ENCODE measurements at regions not wholly inside any gene's neighbourhood (a gene's known extent, or its start where the extent isn't known, plus 50 kb on each side); places are given as distances from the start of the nearest gene placed in this dataset.

DNA sequence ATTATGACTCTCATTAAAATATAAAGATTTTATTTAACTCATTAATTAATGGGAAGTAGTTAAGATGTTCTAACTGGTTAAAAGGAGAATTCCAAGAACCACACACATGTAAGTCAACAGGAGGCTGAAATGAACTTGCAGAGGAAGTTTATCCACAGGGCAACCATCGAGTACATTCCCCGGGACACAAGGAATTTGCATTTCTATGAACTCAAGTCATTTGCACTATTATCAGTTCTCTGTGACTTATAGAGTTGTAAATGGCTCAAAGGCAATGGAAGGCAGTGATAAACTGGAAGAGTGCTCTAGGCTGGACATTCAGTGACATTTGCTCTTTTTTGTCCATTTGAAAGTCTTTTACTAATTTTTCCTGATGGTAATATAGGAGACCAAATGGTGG is 97.4 kb downstream of the SNX5 start:
- no peak overlapping the region for H3K9ac ChIP-seq (ENCODE audit: low read length)
- peak; percentile 33 for DNase-seq (ENCODE audit: low read depth)
- no peaks in the 10 kb centered on the region for H3K79me2 ChIP-seq (ENCODE audit: insufficient read depth, low read length)
- Mint-ChIP-seq H3K36me3 (ENCODE audit: low read depth, unreplicated experiment) (no peaks in the 10 kb centered on the region), H3K27ac (ENCODE audit: unreplicated experiment) (no peak overlapping the region), H3K4me3 (ENCODE audit: unreplicated experiment) (no peak overlapping the region), H3K9me3 (ENCODE audit: unreplicated experiment) (no peaks in the 10 kb centered on the region), H3K27me3 (ENCODE audit: low read depth, unreplicated experiment) (peaks cover 36% of the 10 kb centered on the region), H3K4me1 (ENCODE audit: low read depth, unreplicated experiment) (no peaks in the 10 kb centered on the region)
- H3K36me3 ChIP-seq (ENCODE audit: insufficient read depth, low read length) = no peaks in the 10 kb centered on the region
- no peak overlapping the region for H3K27ac ChIP-seq (ENCODE audit: low read depth, low read length)
- H3K4me2 ChIP-seq (ENCODE audit: low read length) = no peak overlapping the region
- H3K9me3 ChIP-seq (ENCODE audit: insufficient read depth, low read depth, low read length) = no peaks in the 10 kb centered on the region
- no peak overlapping the region for H2AFZ ChIP-seq (ENCODE audit: low read depth, low read length)
- TF ChIP-seq EZH2 (IDR thresholded peaks at IDR 0.05; ENCODE audit: insufficient read depth, low read length) = no peak
- TF ChIP-seq, protein P1, sequence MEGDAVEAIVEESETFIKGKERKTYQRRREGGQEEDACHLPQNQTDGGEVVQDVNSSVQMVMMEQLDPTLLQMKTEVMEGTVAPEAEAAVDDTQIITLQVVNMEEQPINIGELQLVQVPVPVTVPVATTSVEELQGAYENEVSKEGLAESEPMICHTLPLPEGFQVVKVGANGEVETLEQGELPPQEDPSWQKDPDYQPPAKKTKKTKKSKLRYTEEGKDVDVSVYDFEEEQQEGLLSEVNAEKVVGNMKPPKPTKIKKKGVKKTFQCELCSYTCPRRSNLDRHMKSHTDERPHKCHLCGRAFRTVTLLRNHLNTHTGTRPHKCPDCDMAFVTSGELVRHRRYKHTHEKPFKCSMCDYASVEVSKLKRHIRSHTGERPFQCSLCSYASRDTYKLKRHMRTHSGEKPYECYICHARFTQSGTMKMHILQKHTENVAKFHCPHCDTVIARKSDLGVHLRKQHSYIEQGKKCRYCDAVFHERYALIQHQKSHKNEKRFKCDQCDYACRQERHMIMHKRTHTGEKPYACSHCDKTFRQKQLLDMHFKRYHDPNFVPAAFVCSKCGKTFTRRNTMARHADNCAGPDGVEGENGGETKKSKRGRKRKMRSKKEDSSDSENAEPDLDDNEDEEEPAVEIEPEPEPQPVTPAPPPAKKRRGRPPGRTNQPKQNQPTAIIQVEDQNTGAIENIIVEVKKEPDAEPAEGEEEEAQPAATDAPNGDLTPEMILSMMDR (IDR thresholded peaks at IDR 0.05; ENCODE audit: insufficient read depth, low read depth, low read length) = no peak
- no peaks in the 10 kb centered on the region for H4K20me1 ChIP-seq (ENCODE audit: insufficient read depth, low read length)
- FAIRE-seq = peak; percentile 50
- H3K4me1 ChIP-seq (ENCODE audit: insufficient read depth, low read length) = peaks cover 18% of the 10 kb centered on the region
- no peak overlapping the region for H3K4me3 ChIP-seq (ENCODE audit: insufficient read depth, low read depth, low read length)
- peaks cover 2% of the 10 kb centered on the region for H3K27me3 ChIP-seq (ENCODE audit: insufficient read depth, low read length)

DNA sequence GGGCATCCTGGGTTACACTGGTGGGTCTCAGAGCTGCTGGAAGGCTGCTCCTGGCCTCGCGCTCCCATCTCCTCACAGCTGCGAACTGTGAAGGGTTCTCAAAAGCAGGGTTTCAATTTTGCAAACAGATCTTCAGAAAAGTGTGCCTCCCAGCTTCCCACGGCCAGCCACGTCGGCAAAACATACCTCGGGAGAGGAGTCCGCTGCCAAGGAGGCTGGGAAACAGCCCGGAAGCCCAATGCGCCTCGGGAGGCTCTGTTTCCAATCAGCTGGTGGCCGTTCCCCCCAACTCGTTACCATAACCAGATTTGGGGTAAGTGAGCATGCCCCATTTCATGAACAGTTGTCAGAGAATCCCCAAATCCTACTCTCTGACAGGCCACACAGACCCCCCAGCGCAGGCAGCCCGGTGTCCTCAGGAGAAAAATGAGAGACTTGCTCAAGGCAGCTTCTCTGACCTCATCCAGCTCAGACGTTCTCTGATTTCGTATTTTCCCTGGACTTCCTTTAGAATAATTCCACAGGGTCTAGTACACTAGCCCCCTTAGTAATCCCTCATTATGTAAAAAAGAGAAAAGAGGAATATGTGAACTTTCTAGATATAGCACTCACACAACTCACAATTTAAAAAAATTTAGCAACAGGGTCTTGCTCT is 98.4 kb downstream of the SNX5 start:
- H3K27ac ChIP-seq (ENCODE audit: low read depth, low read length) = no peak overlapping the region
- H2AFZ ChIP-seq (ENCODE audit: low read depth, low read length) = peak overlapping the region; percentile 41
- Mint-ChIP-seq H3K9me3 (ENCODE audit: unreplicated experiment) (no peaks in the 10 kb centered on the region), H3K27ac (ENCODE audit: unreplicated experiment) (no peak overlapping the region), H3K36me3 (ENCODE audit: low read depth, unreplicated experiment) (no peaks in the 10 kb centered on the region), H3K4me1 (ENCODE audit: low read depth, unreplicated experiment) (no peaks in the 10 kb centered on the region), H3K4me3 (ENCODE audit: unreplicated experiment) (no peak overlapping the region), H3K27me3 (ENCODE audit: low read depth, unreplicated experiment) (peaks cover 32% of the 10 kb centered on the region)
- H3K4me1 ChIP-seq (ENCODE audit: insufficient read depth, low read length) = peaks cover 9% of the 10 kb centered on the region
- no peak overlapping the region for H3K4me3 ChIP-seq (ENCODE audit: insufficient read depth, low read depth, low read length)
- DNase-seq (ENCODE audit: low read depth) (no peak), FAIRE-seq (no peak)
- H3K79me2 ChIP-seq (ENCODE audit: insufficient read depth, low read length) = no peaks in the 10 kb centered on the region
- TF ChIP-seq, protein P1 (IDR thresholded peaks at IDR 0.05; ENCODE audit: insufficient read depth, low read depth, low read length) = no peak
- TF ChIP-seq EZH2 (IDR thresholded peaks at IDR 0.05; ENCODE audit: insufficient read depth, low read length) = no peak
- H3K27me3 ChIP-seq (ENCODE audit: insufficient read depth, low read length) = peaks cover 2% of the 10 kb centered on the region
- H3K36me3 ChIP-seq (ENCODE audit: insufficient read depth, low read length) = no peaks in the 10 kb centered on the region
- H3K9ac ChIP-seq (ENCODE audit: low read length) = no peak overlapping the region
- H3K4me2 ChIP-seq (ENCODE audit: low read length) = no peak overlapping the region
- no peaks in the 10 kb centered on the region for H3K9me3 ChIP-seq (ENCODE audit: insufficient read depth, low read depth, low read length)
- H4K20me1 ChIP-seq (ENCODE audit: insufficient read depth, low read length) = no peaks in the 10 kb centered on the region

DNA sequence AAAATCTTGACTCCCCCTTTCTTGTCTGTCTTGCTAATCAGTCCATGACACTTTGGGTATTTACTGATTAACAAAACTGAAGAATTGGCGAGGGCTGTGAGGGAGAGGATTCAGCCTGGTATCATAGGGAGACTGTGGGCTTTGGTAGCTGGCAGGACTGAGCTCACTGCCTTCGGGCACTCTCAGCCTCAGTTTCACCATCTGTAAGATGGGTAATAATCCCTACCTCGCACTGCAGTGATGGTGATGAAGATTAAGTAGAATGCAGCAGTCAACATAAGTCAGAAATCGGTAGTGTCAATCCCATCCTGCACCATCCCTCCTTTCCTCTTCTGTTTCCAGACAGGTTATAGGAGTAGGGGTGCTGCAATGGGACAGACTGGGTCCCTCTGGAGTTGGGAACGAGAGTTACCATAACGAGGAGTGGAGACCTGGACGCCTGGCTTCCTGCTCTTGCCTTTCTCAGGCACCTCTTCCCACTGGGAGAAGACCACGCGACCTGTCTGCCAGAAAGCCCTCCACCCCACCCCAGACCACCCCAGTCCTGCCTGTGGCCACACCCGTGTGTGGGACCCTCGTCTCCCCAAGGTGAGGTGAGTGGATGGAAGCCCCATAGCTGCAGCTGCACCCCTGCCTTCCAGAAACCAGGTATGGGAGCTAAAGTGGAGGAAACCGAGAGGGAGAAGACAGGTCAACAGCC is 99.1 kb downstream of the SNX5 start:
- no peak for FAIRE-seq
- H3K27ac Mint-ChIP-seq (ENCODE audit: unreplicated experiment) = no peak overlapping the region
- H3K36me3 Mint-ChIP-seq (ENCODE audit: low read depth, unreplicated experiment) = no peaks in the 10 kb centered on the region

More for the DNA sequence above, 99.1 kb downstream of the SNX5 start:
- Histone ChIP-seq H3K27me3 (ENCODE audit: insufficient read depth, low read length) (peaks cover 2% of the 10 kb centered on the region), H2AFZ (ENCODE audit: low read depth, low read length) (no peak overlapping the region), H4K20me1 (ENCODE audit: insufficient read depth, low read length) (no peaks in the 10 kb centered on the region), H3K36me3 (ENCODE audit: insufficient read depth, low read length) (no peaks in the 10 kb centered on the region), H3K27ac (ENCODE audit: low read depth, low read length) (no peak overlapping the region), H3K9me3 (ENCODE audit: insufficient read depth, low read depth, low read length) (no peaks in the 10 kb centered on the region), H3K79me2 (ENCODE audit: insufficient read depth, low read length) (no peaks in the 10 kb centered on the region), H3K4me2 (ENCODE audit: low read length) (no peak overlapping the region), H3K4me3 (ENCODE audit: insufficient read depth, low read depth, low read length) (no peak overlapping the region), H3K4me1 (ENCODE audit: insufficient read depth, low read length) (peaks cover 5% of the 10 kb centered on the region), H3K9ac (ENCODE audit: low read length) (no peak overlapping the region)
- DNase-seq (ENCODE audit: low read depth) = no peak
- H3K27me3 Mint-ChIP-seq (ENCODE audit: low read depth, unreplicated experiment) = peaks cover 28% of the 10 kb centered on the region
- no peak overlapping the region for H3K4me3 Mint-ChIP-seq (ENCODE audit: unreplicated experiment)
- TF ChIP-seq, protein P1 (IDR thresholded peaks at IDR 0.05; ENCODE audit: insufficient read depth, low read depth, low read length) = no peak
- no peak for TF ChIP-seq EZH2 (IDR thresholded peaks at IDR 0.05; ENCODE audit: insufficient read depth, low read length)
- no peaks in the 10 kb centered on the region for H3K9me3 Mint-ChIP-seq (ENCODE audit: unreplicated experiment)
- no peaks in the 10 kb centered on the region for H3K4me1 Mint-ChIP-seq (ENCODE audit: low read depth, unreplicated experiment)
